ENCODE measurements at regions not wholly inside any gene's neighbourhood (a gene's known extent, or its start where the extent isn't known, plus 50 kb on each side); places are given as distances from the start of the nearest gene placed in this dataset.
A peak's percentile ranks its signal among the peaks of the same experiment; 100 is the strongest.
"Not testable (repeated sequence)": the region's sequence is repeated elsewhere in the genome, so short reads cannot be mapped to it uniquely, and the experiment has no call there.

DNA sequence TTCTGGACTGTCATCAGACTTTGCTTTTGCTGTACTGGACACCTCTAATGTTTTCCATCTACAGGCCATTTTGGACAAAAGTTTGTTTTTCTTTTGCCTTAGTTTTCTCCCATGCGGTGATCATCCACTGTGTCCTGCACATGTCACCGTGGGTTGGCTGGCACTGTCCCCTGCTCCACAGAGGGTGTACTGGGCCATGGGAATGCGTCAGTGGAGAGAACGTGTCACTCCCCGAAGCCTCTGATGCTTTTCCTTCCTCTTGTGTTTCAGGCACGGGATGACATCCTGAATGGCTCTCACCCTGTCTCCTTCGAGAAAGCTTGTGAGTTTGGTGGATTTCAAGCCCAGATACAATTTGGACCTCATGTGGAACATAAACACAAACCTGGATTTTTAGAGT lies 385.0 kb upstream of the TPM1 start:
- DNase-seq: not testable (repeated sequence)

DNA sequence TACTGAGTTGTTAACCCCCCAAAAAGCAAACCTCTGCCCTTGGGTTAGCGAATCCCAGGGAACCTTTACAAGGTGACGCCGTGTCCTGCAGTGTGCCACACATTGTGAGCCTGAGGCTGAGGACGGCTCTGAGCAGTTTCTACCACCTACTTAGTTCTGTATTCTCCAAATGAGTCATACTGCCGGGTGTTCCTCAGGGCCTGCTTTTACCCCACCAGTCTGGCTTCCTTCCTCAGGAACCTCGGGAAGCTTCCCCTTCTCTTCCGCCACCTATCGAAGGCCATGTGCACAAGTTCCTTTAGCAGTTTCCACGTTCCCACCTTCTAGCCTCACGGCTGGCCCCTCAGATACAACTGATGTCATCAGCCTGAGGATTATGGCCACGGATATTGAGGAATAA lies 384.0 kb upstream of the TPM1 start:
- no peak for DNase-seq

DNA sequence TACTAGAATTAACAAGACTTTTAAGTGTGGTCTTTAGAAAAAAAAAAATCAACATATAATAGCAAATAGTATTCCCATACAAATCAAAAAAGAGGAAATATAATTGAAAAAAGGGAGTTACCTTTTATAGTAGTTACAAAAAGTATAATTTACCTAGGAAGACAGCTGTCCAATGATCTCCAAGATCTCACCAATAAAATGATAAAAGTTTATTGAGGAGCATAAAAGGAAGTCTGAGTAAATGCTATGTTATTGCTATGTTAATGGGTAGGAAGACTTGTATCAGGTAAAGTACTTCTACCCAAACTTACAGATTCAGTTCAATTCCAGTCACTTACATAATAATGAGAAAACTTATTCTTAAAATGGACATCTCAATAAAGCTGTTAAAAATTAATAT lies 379.0 kb upstream of the TPM1 start:
- no peak for DNase-seq

- DNase-seq: peak; percentile 59
Measured at GRCh38 chr15:62665449-62665848, 377.1 kb upstream of the TPM1 start.

DNA sequence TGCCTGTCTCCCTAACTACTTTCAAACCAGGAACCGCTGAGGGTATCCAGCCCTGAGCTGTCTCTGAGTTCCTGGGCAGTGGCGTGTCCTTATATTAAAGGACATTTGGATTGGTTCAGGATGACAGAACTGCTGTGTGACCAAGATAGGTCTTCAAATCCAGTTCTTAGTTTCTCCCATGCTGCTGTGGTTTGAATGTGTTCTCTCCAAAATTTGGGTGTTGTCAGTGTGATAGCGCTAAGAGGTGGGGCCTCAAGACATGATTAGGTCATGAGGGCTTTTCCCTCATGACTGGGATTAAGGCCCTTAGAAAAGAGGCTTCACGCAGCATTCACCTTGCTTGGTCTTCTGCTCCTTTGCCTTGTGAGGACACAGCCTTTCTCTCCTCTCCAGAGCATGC lies 376.5 kb upstream of the TPM1 start:
- no peak for DNase-seq

DNA sequence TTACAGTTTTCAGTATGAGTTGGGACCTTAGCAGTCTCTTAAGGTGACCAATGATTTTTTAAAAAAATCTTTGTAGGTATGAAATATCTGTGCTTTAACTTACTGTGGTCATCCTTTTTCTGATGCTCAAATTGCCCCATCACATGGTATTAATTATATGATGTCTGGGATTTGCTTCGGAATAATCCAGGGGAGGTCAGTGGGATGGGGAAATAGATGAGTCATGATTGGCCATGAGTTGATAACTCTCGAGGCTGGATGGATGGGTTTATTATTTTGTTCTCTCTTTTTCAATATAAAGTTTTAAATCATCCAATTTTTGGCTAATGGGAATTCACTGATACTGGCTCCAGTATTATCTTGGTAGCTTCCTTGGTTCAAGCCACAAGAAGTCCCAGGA lies 370.3 kb upstream of the TPM1 start:
- DNase-seq: peak; percentile 87

DNA sequence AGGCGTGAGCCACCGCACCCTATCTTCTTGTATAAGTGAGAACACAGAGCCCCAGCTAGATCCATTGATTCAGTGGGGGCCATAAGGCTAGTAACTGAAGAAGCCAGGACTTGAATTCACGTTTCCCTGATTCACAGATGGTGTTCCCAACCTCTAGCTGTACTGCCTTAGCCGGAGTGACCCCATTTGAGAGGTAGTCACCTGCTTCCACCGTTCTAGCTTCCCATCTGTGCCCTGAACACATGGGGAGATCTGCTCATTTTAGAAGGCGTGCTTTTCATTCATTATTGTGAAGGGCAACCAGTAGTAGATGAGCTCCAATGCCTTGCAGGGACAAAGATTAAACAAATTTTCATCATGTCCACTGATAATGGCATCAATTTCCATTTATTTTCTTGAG lies 365.7 kb upstream of the TPM1 start:
- DNase-seq: no peak

- no peak for DNase-seq
Measured at GRCh38 chr15:62681939-62682896, 360.3 kb upstream of the TPM1 start.

DNA sequence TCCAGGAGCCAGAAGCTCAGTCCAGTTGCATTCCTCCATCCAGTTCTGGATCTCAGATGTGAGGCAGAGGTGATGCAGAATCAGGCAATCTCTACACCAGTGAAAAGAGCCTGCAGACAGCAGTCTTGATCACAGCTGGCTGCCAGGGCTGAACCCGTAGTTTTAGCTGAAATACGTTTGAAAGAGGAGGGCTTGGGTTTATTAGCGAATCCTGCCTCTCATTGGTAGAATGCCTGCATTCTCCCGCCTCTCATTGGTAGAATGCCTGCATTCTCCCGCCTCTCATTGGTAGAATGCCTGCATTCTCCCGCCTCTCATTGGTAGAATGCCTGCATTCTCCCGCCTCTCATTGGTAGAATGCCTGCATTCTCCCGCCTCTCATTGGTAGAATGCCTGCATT lies 359.4 kb upstream of the TPM1 start:
- not testable (repeated sequence) for DNase-seq

DNA sequence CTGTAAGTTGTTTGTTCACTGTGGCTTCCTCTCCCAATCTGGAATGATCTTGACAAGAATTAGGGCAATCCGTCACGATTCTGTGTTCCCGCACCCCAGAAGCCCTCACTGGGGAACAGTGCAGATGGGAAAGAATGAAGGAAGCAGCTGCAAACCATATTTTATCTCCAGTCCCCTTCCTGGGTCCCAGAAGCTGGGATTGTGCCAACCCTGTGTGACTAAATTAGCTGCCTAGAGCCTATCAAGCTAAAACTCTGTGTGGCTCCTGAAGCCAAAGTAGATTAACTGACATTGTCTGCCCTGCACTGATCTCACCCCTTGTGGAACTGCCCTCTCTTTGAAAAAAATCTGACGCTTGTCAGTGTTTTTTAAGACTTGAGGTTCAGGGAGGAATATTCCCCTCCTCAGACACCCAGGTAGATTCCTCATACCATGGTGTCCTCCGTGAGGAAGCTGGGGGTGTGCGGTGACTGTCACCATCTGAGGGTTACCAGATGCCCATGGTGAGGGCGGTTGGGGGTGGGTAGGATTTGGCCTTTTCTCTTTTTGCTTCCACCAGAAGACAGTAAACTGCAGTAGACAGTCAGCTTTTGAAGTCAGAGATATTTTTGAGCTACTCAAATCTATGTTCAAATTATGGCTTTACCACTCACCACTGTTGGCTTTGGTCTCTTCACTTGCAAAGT lies 358.3 kb upstream of the TPM1 start:
- DNase-seq: peak; percentile 10

DNA sequence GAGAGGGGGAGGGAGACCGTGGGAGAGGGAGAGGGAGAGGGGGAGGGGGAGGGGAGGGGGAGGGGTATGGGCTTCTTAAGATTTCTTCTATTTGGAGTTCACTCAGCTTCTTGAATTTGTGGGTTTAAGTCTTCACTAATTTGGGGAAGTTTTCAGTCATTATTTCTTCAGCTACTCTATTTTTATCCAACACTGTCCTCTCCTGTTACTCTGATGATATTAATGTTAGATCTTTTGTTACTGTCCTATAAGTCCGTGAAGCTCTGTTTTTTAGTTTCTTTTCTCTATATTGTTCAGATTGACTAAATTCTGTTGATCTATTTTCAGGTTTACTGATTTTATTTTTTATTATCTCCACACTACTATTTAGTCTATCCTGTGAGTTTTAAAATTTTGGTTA lies 351.5 kb upstream of the TPM1 start:
- no peak for DNase-seq

GRCh38 chr15:62697636-62698035 lies 344.9 kb upstream of the TPM1 start:
- DNase-seq: no peak

DNA sequence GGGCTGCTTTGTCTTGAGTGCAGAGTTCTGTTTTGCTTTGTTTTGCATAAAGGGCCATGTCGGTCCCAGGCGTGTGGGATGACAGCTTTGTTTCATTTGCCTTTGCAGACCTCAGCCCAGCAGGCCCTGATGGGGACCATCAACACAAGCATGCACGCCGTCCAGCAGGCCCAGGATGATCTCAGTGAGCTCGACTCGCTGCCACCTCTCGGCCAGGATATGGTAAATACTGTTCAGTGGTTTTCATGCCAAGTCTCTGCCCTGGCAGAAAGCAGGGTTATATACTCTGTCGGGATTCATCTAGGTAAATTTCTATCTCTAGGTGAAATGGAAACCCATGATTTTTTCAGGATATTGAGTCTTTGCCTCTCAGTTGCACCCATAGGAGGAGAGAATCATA lies 343.9 kb upstream of the TPM1 start:
- DNase-seq: no peak

- peak; percentile 12 for DNase-seq
Measured at GRCh38 chr15:62706317-62706716, 336.2 kb upstream of the TPM1 start.

GRCh38 chr15:62708470-62708869 lies 334.1 kb upstream of the TPM1 start:
- no peak for DNase-seq

GRCh38 chr15:62709261-62709660 lies 333.3 kb upstream of the TPM1 start:
- DNase-seq: no peak

GRCh38 chr15:62711691-62712454 lies 330.7 kb upstream of the TPM1 start:
- DNase-seq: no peak

DNA sequence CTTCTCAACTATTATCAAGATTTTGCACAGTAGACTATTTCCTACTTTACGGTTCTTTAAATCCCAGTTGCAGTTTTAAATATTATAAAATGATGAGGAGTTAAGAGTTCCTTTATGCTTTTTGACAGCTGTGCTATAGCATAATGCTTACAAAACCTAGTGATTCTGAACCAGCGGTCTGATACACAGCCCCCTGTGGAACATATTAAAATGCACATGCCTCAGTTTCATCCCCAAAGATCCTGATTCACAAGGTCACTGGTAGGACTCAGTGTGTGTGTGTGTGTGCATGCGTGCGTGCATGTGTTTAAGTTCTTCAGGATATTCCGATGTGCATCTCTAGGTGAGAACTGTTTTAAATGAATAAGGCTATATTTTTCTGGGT lies 330.1 kb upstream of the TPM1 start:
- no peak for DNase-seq

- DNase-seq: no peak
Measured at GRCh38 chr15:62715946-62716345, 326.6 kb upstream of the TPM1 start.

DNA sequence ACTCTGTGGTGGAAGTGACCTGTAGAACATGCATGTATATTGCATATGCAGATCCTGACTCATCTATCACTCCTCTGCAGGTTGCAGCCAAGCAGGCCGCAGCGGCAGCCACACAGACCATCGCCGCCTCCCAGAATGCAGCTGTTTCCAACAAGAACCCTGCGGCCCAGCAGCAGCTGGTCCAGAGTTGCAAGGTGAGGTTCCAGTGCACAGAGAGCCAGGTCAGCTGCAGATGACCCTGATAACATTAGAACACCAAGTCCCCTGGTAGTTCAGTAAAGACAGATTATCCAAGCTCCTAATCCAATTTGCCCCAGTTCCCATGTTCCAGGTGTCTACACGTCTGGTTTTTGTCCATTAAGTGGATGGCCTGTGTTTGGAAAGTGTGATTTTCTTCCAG lies 325.1 kb upstream of the TPM1 start:
- no peak for DNase-seq

GRCh38 chr15:62719316-62719715 lies 323.2 kb upstream of the TPM1 start:
- peak; percentile 60 for DNase-seq

GRCh38 chr15:62722237-62722636 lies 320.3 kb upstream of the TPM1 start:
- DNase-seq: no peak

DNA sequence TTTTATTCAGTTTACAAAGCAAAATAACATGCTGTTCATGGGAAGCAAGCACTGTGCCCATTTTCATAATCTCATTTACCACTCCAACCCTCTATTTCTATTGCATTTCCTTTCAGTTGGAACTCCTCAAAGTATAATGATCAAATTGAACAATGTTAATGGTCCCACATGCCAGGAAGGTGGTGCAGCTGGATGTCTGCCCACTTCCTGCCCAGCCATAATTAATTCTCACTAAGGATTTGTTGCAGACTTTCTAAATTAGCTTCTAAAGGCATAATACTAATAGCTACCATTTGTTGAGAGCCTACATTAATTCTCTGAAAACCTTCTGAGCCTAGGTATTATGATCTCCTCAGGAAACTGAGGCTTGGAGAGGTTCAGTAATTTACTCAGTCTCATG lies 316.1 kb upstream of the TPM1 start:
- no peak for DNase-seq

DNA sequence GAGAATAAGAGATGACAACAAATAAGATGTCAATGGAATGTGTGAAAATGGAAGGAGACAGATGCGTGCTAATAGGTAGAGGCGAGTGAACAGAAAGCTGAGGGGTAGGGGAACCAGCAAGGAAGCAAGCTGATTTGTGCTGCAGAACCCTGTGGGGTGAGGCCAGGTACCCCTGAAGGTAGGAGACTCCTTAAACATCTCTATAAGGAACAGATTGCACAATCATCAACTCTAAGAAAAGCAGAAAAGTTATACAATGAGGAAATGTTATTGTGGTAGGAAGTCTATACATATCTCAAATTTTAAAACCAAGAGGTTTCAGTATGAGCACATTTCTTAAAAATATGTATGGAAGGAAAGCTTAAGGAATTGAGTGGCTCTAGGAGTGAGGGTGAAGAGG lies 315.0 kb upstream of the TPM1 start:
- no peak for DNase-seq
